Liver (tissue), 3 donors: ENCODE measurements at regions not wholly inside any gene's neighbourhood (a gene's known extent, or its start where the extent isn't known, plus 50 kb on each side); places are given as distances from the start of the nearest gene placed in this dataset.

Experiments
- FOXA1 ChIP-seq: IDR thresholded peaks from 2 replicates; pipeline ENCODE4 v1.6.1; 2016; ENCODE audit warnings: antibody characterized with exemption
- RAD21 ChIP-seq, 2 donors: IDR thresholded peaks; 2 replicates each; pipeline ENCODE4 v1.6.1; 2016; ENCODE audit warnings: antibody characterized with exemption in 2 of 2, mild to moderate bottlenecking in 2 of 2
- YY1 ChIP-seq: IDR thresholded peaks from 2 replicates; pipeline ENCODE4 v1.6.1; 2016; ENCODE audit warnings: antibody characterized with exemption, mild to moderate bottlenecking
- TF ChIP-seq, protein P1 (sequence below): IDR thresholded peaks from 2 replicates; pipeline ENCODE4 v1.6.1; 2016; ENCODE audit warnings: antibody characterized with exemption
- TF ChIP-seq, protein P2 (sequence below): fragments of 150-350 bp; IDR thresholded peaks from 2 replicates; pipeline ENCODE4 v1.5.1; 2017; ENCODE audit warnings: improper control_type of control experiment, low read depth, low read length; ENCODE audit not compliant: missing input control
- donor health status: healthy.
- donor health status: healthy.

DNA sequence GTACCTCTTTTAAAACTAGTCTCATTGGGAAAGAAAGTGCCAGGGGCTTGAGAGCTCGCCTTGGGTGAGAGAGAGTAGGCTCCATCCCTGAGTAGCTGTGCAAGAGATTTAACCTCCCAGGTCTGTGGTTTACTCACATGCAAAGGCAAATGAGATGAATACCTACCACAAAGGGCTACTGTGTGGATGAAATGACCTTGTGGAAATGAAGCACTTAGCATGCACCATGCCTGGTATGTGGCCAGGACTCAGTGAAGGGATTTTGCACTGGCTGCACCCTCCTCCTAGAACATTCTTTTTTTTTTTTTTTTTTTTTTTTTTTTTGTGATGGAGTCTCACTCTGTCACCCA is 120.3 kb downstream of the PROX1 start:
- TF ChIP-seq FOXA1 (no peak), RAD21 (IDR thresholded peaks at IDR 0.05) (no peak), YY1 (no peak)
- TF ChIP-seq, protein P1, sequence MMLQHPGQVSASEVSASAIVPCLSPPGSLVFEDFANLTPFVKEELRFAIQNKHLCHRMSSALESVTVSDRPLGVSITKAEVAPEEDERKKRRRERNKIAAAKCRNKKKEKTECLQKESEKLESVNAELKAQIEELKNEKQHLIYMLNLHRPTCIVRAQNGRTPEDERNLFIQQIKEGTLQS = no peak
- TF ChIP-seq, protein P2, sequence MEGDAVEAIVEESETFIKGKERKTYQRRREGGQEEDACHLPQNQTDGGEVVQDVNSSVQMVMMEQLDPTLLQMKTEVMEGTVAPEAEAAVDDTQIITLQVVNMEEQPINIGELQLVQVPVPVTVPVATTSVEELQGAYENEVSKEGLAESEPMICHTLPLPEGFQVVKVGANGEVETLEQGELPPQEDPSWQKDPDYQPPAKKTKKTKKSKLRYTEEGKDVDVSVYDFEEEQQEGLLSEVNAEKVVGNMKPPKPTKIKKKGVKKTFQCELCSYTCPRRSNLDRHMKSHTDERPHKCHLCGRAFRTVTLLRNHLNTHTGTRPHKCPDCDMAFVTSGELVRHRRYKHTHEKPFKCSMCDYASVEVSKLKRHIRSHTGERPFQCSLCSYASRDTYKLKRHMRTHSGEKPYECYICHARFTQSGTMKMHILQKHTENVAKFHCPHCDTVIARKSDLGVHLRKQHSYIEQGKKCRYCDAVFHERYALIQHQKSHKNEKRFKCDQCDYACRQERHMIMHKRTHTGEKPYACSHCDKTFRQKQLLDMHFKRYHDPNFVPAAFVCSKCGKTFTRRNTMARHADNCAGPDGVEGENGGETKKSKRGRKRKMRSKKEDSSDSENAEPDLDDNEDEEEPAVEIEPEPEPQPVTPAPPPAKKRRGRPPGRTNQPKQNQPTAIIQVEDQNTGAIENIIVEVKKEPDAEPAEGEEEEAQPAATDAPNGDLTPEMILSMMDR = no peak
